GM21576 (cell line): ENCODE measurements at regions not wholly inside any gene's neighbourhood (a gene's known extent, or its start where the extent isn't known, plus 50 kb on each side); places are given as distances from the start of the nearest gene placed in this dataset.

Source experiments
- ATAC-seq: cut with Tn5 transposase; IDR thresholded peaks from one replicate; pipeline ENCODE4 v1.9.1; 2021; ENCODE audit warnings: mild to moderate bottlenecking, moderate library complexity; ENCODE audit not compliant: unreplicated experiment

GRCh38 chr11:107222431-107222830, 204.2 kb upstream of the GUCY1A2 start:
- ATAC-seq = no peak

- ATAC-seq = no peak
These were observed 203.5 kb upstream of the GUCY1A2 start for GRCh38 chr11:107221748-107222285.

GRCh38 chr11:107218123-107219013, 200.1 kb upstream of the GUCY1A2 start:
- ATAC-seq = no peak

- no peak for ATAC-seq
These were observed 199.2 kb upstream of the GUCY1A2 start for GRCh38 chr11:107217444-107217843.

- ATAC-seq = no peak
These were observed 196.7 kb upstream of the GUCY1A2 start for GRCh38 chr11:107215010-107215409.

- no peak for ATAC-seq
These were observed 185.4 kb upstream of the GUCY1A2 start for GRCh38 chr11:107203656-107204055.

- ATAC-seq = no peak
These were observed 184.0 kb upstream of the GUCY1A2 start for GRCh38 chr11:107202241-107202640.

GRCh38 chr11:107198490-107199007, 180.3 kb upstream of the GUCY1A2 start:
- no peak for ATAC-seq

- ATAC-seq = no peak
These were observed 179.7 kb upstream of the GUCY1A2 start for GRCh38 chr11:107197932-107198331.

- ATAC-seq = no peak
These were observed 178.5 kb upstream of the GUCY1A2 start for GRCh38 chr11:107196732-107197131.

GRCh38 chr11:107184986-107185385, 166.7 kb upstream of the GUCY1A2 start:
- ATAC-seq = no peak

GRCh38 chr11:107183953-107184352, 165.7 kb upstream of the GUCY1A2 start:
- no peak for ATAC-seq

- ATAC-seq = no peak
These were observed 164.7 kb upstream of the GUCY1A2 start for GRCh38 chr11:107182978-107183377.

- ATAC-seq = no peak
These were observed 162.0 kb upstream of the GUCY1A2 start for GRCh38 chr11:107180236-107180635.

GRCh38 chr11:107179829-107180228, 161.6 kb upstream of the GUCY1A2 start:
- ATAC-seq = no peak

- no peak for ATAC-seq
These were observed 158.8 kb upstream of the GUCY1A2 start for GRCh38 chr11:107177106-107177477.

- ATAC-seq = no peak
These were observed 158.2 kb upstream of the GUCY1A2 start for GRCh38 chr11:107176148-107177105.

- ATAC-seq = no peak
These were observed 156.6 kb upstream of the GUCY1A2 start for GRCh38 chr11:107174856-107175255.

- no peak for ATAC-seq
These were observed 154.7 kb upstream of the GUCY1A2 start for GRCh38 chr11:107172996-107173395.

GRCh38 chr11:107157809-107158187, 139.5 kb upstream of the GUCY1A2 start:
- ATAC-seq = no peak

GRCh38 chr11:107157146-107157808, 139.0 kb upstream of the GUCY1A2 start:
- ATAC-seq = no peak
